Sciatic nerve (tissue), 2 donors: ENCODE measurements at regions not wholly inside any gene's neighbourhood (a gene's known extent, or its start where the extent isn't known, plus 50 kb on each side); places are given as distances from the start of the nearest gene placed in this dataset.

Experiments
- ATAC-seq: fragments of 200-7000 bp; cut with Tn5 transposase; one replicate; pipeline ENCODE4 v1.9.1; 2020; ENCODE audit warnings: mild to moderate bottlenecking, moderate library complexity
- DNase-seq: peaks from one replicate; pipeline ENCODE4 v3.0.0-alpha.2; 2020; ENCODE audit warnings: low spot score
- intact Hi-C: fragments of 100-400 bp; cut with DNase I; formaldehyde crosslinking; loops from one replicate; pipeline ENCODE4 v1.14.2; 2022
- donor health status: DM: no; HTN: no; CAD: no.
- donor health status: DM: no; HTN: no; CAD: no.

DNA sequence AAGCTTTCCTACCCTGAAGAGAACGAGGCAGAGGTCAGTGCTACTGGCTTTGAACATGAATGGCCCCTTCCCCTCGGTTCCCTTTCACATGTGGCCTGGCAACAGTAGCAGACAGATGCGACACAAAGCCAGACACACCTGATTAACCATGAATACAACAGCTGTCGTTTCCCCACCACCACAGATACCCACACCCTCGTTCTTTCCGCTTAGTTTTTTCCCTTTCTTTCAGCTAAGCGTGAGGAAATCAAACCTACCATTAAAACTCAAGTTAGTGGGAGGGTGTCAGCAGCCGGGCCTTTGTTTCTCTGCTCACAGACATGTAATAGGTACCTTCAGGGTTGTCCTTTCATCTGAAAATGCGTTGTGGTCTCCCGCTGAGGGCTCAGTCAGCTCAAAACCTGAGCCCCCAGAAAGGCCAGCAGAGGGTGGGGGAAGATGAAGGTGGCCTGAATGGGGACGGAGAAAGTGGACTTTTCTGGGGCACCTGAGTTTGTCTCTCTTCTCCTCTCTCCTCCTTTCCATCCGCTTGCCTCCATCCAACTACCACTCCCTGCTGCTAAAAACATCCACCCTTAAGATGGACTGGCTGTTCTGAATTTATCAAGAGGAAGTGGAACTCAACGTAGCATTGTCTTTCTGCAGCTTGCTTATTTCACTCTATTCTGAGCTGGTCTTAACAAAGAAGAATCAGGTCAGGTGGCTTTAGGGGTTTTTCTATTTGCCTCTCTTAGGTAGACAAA lies 516.6 kb upstream of the JARID2 start:
- no peak for ATAC-seq
- intact Hi-C loops, result no loop called here
- DNase-seq, result no peak

DNA sequence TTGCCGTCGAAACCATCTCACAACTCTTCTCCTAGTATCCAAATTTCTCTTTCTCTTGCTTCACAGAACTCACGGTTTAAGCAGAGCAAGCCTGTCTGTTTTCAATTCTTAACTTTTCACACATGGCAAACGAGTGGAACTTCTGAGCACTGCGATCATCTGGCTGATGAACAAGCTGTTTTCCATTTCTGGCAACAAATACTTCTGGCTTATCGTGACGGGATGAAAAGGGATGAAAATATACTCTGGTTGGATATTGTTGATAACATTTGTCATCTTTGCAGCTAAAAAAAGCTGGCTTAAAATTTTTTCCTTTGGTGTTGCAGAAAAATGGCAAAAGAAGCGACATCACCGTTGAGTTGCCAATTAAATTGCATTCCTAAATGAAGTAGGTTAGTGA lies 515.2 kb upstream of the JARID2 start:
- intact Hi-C loops, result no loop called here
- no peak for DNase-seq
- ATAC-seq, result no peak

DNA sequence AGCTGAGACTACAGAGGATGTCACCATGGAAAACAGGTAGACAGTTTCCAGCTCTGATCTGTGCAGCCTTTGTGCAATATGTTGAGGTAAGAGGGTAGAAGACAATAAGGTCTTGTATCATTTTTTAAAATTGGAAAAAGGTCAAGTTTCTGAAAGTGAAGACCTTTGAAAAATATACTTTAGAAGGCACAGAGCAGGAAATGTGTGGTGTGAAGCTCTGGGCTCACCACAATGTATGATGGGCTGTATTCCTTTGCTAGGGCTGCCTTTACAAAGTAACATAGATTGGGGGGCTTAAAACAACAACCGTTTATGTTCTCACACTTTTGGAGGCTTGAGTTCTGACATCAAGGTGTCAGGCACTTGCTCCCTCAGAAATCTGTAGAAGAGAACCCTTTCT lies 514.3 kb upstream of the JARID2 start:
- intact Hi-C loops, result no loop called here
- ATAC-seq, result no peak
- no peak for DNase-seq

DNA sequence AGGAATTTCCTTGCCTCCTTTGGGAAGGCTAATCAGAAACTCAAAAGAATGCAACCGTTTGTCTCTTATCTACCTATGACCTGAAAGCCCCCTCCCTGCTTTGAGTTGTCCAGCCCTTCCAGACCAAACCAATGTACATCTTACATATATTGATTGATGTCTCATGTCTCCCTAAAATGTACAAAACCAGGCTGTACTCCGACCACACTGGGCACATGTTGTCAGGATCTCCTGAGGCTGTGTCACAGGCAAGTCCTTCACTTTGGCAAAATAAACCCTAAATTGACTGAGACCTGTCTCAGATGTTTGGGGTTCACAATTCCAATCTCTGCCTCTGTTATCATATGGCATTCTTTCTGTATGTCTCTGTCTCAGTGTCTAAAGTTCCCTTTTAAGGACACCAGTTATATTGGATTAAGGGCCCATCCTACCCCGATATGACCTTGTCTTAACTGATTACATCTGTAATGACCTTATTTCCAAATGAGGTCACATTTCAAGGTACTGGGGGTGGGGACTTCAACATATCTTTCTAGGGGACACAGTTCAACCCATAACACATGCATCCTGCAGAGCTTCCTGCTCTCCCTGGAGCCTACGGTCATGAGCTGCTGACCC lies 513.5 kb upstream of the JARID2 start:
- intact Hi-C loops, result no loop called here
- ATAC-seq (no peak), DNase-seq (no peak)

DNA sequence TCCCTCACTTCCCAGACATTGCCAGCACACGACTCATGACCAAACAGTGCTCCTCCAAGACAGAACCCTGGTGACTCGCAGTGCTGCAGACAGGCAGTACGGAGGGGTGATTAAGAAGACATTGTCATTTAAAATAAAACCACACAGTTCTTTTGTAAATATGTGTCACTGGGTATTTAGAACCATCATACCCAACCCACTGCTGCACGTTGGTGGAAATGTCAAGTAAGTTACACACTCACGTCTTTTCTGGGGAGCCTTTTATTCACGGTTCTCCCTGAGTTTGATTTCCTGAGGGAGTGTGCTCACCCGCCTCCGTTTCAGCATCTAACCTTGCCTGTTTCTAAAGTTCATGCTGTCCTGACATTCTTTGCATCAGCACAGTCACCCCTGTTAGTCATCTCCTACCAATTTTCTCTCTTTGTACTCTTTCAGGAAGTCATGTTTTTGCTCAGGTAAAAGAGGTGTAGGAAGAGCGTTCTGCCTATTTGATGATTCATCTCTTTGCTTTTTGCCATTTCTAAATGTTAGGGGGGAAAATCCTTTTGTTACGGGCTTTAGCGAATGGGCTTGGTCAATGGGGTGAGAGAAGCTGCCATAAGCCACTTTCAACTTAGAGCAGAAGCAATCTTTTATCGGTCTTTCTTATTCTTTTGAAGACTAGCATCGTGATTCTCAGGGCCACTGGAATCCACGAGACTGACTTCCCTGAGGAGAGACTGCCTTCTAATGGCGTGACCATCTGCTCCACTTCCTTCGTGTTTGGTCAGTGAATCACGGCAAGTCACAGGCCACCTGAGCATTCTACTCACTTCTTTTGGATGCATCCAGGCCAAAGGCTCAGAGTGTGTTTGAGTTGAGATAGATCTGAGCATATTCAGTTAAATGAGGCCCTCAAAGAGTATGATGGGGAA lies 512.8 kb upstream of the JARID2 start:
- intact Hi-C loops, result no loop called here
- ATAC-seq (no peak), DNase-seq (no peak)

DNA sequence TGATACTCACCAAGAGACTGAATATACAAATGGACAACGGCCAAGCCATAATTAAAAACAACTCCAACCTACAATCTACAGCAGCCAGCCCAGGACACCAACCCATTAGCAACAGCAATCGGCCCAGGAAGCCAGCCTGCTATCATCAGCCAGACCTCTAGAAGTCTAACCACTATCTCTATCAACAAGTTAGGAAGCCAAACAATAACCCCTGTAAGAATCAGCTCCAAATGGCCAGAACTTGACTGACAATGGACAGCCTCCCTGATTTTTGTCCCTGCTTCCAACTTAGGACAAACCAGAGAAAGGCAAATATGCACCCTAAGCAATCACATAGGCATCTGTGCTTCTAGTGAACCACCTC lies 511.8 kb upstream of the JARID2 start:
- no peak for ATAC-seq
- DNase-seq, result no peak
- intact Hi-C loops, result no loop called here

DNA sequence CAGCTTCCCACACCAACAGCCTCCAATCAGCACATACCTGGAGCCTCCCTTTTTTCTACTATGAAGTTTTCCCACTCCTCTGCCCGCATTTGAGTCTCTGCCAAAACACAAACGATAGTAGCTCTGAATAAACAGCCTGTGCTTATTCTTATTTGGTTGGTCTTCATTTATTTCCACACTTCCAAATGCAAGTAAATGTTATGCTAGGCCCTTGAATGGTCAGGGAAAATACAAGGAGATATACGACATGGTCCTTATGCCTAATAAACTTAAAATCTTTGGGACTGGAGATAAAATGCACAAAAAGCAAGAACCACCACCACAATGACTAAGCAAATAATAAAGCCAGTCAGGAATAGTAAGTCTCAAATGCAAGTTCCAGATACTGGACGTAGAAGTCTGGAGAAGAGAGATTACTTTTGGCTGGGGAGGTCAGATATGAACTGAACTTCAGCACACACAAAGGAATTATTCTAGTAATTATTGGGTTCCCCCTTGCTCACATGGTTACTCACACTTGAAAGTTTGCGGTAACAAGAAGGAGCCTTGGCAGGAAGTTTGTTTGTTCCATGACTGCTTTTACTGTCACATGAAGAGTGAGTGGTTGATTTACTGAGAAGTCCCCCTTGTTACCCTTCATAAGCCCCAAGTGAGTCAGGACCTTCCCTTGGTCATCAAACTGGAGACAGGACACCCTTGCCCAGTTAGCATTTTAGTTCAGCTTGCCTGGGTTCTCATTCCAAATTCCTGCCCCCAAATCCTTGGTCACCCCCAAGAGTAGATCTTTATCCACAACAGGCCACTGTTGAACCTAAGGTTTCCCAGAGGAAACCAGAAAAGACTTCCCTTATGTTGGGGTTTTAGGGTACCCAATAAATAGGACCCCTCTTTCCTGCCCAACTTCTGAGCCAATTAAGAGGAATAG lies 511.2 kb upstream of the JARID2 start:
- DNase-seq, result no peak
- intact Hi-C loops, result no loop called here
- ATAC-seq, result peak; percentile 67

DNA sequence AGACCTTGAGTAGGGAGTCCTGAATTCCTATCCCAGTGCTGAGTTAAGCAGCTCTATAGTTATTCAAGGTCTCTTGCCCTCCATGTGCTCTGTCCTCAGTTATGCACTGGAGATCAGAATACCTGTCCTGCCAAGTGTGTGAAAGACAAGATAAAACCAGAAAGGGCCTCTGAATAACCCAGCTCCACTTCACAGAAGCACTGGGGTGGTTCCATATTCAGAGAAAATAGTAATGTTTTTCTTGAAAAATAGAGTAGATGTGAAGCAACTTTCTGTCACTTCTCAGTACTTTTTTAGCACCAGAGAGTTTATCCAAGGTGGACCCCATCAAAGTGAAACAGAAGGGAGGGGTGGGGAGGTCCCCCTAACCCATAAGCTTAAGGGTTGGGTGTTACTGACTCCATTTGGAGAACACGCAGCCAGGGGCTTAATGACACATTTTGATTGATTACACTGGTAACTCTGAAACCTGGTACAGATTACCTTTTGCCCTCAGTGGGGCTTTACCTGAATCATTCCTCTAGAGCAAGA lies 509.8 kb upstream of the JARID2 start:
- ATAC-seq, result no peak
- no peak for DNase-seq
- intact Hi-C loops, result no loop called here

DNA sequence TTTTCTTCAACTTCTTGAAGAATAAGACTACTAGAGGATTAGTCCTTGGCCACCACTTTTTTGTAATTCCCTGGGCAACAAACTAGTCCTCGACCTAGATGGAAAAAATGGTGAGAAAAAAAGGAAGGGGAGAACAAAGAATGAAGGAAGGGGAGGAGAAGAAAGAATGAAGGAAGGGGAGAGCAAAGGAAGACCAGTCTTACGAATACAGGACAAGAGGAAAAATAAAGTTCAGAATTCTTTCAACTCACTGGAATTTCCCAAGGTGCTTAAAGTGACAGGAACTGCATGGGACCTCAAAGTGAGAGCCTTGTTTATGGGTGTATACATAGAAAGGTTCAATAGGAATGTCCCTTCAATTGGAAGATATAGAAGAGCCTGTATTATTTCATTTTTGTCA lies 509.3 kb upstream of the JARID2 start:
- intact Hi-C loops, result no loop called here

DNA sequence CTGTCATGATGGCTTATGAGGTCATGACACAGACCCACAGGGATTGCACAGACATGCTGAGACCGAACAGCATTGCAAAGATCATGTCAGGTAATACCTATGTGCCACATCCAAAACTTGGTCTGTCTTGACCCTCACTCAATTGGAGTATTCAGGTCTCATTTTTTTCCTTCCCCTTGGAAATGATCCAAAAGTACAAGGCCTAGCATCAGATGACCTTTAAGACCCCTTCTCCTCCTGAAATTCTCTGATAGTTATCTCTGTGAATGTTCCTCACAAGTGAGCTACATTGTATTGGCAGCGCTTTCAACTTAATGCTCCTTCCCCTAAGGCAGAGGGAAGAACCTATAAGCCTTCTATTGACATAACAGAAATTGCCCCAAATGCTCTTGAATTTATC lies 507.4 kb upstream of the JARID2 start:
- ATAC-seq (no peak), DNase-seq (no peak)
- intact Hi-C loops, result no loop called here

More for the DNA sequence above, 509.3 kb upstream of the JARID2 start:
- ATAC-seq, result no peak
- DNase-seq, result no peak

DNA sequence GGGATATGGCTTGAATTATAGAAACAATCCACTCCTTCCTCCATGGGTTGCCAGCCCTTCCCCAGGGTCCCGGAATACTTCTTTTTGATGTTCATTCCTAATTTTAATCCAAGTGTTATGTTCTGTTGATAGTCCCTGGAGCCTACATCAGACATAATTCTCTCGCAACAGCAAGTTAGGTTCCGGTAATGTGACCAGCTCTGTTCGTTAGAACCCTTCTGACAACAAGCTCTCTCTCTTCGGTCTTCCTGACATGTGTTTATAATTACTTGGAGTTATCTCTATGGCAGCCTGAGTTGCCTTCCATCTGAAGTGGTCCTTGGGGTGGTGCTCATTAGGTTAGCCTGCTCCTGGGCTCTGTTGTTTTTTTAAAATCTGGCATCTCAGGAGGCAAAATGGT lies 506.9 kb upstream of the JARID2 start:
- ATAC-seq, result peak; percentile 58
- intact Hi-C loops, result no loop called here
- no peak for DNase-seq

DNA sequence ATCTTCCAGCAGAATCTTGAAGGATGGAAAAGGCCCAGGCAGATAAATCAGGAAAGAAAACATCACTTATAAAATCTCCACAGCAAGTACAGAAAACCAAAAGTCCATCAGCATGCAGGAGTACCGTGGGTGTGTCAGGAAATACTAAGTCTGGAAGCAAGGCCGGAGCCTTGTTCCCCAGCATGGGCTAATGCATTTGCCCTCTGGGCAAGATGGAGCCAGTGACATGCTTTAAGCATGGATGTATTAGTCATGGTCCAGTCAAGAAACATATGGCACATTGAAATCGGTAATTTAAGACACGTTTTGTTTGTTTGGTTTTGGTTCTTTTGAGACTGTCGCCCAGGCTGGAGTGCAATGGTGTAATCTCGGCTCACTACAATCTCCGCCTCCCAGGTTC lies 506.0 kb upstream of the JARID2 start:
- intact Hi-C loops, result no loop called here
- DNase-seq, result no peak
- ATAC-seq, result no peak

DNA sequence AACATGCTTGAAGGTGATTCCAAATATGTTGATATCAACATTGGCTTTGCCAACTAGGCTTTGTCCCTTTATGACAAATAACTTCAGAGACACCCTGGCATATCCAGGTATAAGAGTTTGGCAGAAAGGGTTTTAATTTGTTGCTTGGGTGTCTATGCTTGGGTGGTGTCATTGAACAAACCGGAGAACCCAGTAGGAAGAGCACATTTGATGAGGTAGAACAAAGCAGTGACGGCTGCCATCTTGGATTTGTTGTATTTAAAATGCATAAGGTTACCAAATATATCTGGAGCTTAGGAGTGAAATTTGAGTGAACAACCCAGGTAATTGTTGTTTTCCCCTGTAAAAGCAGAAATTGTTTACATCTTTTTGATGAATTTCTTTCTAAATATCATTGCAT lies 503.7 kb upstream of the JARID2 start:
- intact Hi-C loops, result no loop called here
- no peak for ATAC-seq
- no peak for DNase-seq

DNA sequence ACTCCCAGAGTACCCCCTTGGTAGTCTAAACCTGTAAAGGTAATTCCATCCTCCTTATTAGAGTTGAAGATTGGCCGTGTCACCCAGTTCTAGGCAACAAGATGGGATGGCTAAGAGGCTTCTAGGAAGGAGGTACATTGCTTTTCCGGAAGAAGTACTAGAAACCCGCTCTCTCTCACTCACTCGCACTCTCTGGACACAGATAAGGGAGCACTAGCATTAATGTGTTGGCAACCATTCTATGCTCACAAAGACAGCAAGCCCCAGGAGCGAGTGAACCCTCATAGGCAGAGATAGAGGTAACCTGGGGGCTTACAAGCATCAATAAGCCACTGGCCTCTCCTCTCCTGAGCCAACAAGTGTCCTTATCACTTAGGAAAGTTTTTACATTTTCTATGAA lies 503.2 kb upstream of the JARID2 start:
- intact Hi-C loops, result no loop called here
- no peak for ATAC-seq
- no peak for DNase-seq

DNA sequence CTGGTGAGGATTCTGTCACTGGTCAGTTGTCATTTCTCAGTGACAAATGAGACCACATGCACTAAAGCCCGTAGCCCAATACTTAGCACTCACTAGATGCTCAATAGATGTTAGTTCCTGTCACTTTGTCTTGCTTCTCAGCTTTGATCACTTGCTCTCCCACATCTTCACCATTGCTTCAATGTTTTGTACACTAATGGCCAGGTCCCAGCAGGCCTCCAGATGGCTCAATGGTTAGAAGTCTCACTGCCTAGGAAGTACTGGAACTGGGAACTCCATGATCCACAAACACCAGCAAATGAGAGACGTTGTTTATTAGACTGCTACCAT lies 502.8 kb upstream of the JARID2 start:
- no peak for DNase-seq
- intact Hi-C loops, result no loop called here
- ATAC-seq, result no peak

DNA sequence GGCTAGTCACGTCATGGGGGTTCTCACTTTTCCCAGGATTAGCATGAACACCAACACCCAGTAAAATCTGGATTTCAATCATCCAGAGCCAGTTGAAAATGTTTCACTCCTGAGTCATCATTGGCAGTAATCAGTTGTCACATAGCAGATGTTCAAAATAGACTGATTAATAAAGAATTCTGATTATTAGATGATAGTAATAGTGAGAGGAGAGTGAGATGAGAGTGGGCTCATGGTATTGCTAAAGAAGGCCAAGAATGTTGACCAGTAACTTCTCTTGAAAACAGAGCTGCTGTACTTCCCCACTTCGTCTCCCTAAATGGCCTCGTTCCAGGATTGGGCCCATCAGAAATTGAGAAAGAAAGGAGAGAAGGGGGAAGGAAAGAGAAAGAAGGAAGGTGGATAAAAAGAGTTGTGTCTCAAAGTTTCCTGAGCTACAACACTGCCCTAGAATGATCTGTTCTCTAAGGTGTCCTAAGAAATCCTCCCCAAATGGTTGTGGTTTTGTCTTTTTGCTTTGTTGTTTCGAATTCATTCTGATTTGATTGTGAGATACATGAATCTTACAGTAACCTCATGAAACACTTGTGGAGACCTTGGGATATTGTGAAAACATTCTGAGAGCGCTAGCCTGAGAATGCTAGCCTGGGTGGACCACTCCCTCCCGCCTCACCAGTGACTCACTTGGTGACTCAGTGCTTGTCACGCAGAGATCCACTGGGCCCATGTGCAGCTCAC lies 502.2 kb upstream of the JARID2 start:
- ATAC-seq, result peak; percentile 61
- intact Hi-C loops, result no loop called here
- no peak for DNase-seq

DNA sequence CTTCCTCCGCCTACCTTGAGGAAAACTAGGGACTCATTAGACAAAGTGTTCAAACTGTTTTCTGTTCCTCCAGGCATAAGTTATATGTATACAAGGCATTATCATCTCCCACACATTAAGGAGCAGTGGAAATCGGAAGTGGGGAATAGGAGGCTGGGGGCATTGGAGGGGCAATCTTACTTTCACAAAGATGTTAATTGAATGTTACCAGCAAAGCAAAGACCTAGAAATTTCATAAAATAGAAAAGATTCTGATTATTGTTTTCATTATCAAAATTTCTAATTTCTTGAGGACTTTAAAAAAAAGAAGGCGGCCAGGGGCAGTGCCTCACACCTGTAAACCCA lies 501.7 kb upstream of the JARID2 start:
- no peak for ATAC-seq
- intact Hi-C loops, result no loop called here
- no peak for DNase-seq

DNA sequence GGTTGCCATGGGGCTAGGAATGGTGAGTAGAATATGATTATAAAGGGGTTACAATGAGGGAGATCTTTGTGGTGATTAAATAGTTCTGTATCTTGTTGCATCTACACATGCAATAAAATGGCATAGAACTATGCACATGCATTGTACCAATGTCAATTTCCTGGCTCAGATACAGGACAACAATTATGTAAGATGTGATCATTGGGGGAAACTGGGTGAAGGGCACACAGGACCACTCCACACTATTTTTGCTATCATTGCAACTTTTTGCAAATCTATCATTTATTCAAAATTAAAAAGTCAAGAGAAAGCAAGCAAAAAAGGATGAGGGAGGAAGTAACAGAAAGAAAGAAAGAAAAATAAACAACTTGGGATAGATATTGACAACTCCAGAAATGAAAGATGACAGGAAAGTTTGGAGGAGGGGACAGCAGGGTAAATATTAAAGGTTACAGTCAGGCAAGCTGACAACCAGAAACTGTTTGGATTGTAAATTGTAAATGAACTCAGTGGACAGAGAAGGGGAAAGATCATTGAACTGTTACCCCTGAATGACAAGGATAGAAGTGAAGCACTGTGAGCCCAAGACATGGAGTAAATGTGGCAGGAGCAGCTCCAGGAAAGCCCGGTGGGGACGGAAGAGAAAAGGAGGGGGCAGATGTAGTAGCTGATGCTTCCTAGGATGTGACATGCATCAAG lies 499.6 kb upstream of the JARID2 start:
- intact Hi-C loops, result no loop called here
- ATAC-seq (no peak), DNase-seq (no peak)
